IMR-90 (cell line): ENCODE measurements at regions not wholly inside any gene's neighbourhood (a gene's known extent, or its start where the extent isn't known, plus 50 kb on each side); places are given as distances from the start of the nearest gene placed in this dataset.

ENCODE experiments used
- ATAC-seq: fragments of 200-7000 bp; cut with Tn5 transposase; 2 replicates; pipeline ENCODE4 v1.9.1; 2020; ENCODE audit warnings: low read depth, mild to moderate bottlenecking, moderate library complexity
- BruUV-seq: library from RNA; stranded (reverse); fragments of 400-500 nt; replicated peaks from 2 replicates; lab custom pipeline; 2021; lab: Mats Ljungman, UMichigan
- CTCF ChIA-PET: fragments of 300-600 bp; formaldehyde crosslinking; extraction: SDS; loops from one replicate; lab custom pipeline; 2021; ENCODE audit warnings: antibody characterized with exemption; lab: Yijun Ruan, JAX
- POLR2A ChIA-PET: fragments of 300-600 bp; sonication (Branson Sonifier 250); formaldehyde crosslinking; loops from one replicate; lab custom pipeline; 2022; ENCODE audit warnings: antibody characterized with exemption; ENCODE audit not compliant: unreplicated experiment; lab: Charles Lee
- DNase-seq: peaks from one replicate; pipeline ENCODE4 v3.0.0; 2013
- H2AFZ ChIP-seq: replicated peaks from 2 replicates; pipeline ENCODE3; 2013; ENCODE audit warnings: low read length, mild to moderate bottlenecking; ENCODE audit not compliant: poor library complexity
- H2AK5ac ChIP-seq: 2 replicates; pipeline ENCODE4 v1.6.1; 2013; ENCODE audit warnings: low read depth, low read length, inconsistent platforms
- H2AK9ac ChIP-seq: replicated peaks from 2 replicates; pipeline ENCODE3; 2013; ENCODE audit warnings: mild to moderate bottlenecking, low read depth, low read length, moderate library complexity; ENCODE audit not compliant: poor library complexity
- H2BK120ac ChIP-seq: 2 replicates; pipeline ENCODE4 v1.6.1; 2013; ENCODE audit warnings: low read depth, low read length, inconsistent platforms
- H2BK15ac ChIP-seq: 3 replicates; pipeline ENCODE4 v1.6.1; 2013; ENCODE audit warnings: low read depth, low read length, inconsistent platforms
- H2BK20ac ChIP-seq: 2 replicates; pipeline ENCODE4 v1.6.1; 2013; ENCODE audit warnings: low read depth, mild to moderate bottlenecking, inconsistent platforms, low read length, moderate library complexity
- H2BK5ac ChIP-seq: 2 replicates; pipeline ENCODE4 v1.6.1; 2013; ENCODE audit warnings: mild to moderate bottlenecking, low read depth, low read length, inconsistent platforms; ENCODE audit not compliant: poor library complexity, severe bottlenecking
- H3K14ac ChIP-seq: replicated peaks from 2 replicates; pipeline ENCODE4 v1.6.1; 2013; ENCODE audit warnings: low read depth, low read length, inconsistent platforms
- H3K18ac ChIP-seq: 2 replicates; pipeline ENCODE4 v1.6.1; 2013; ENCODE audit warnings: low read depth, low read length, control low read depth
- H3K23ac ChIP-seq: 2 replicates; pipeline ENCODE4 v1.6.1; 2013; ENCODE audit warnings: low read depth, low read length, inconsistent platforms
- H3K27ac ChIP-seq: 2 replicates; pipeline ENCODE4 v1.5.1; 2013; ENCODE audit warnings: mild to moderate bottlenecking, control low read depth, low read length; ENCODE audit not compliant: insufficient read depth
- H3K27me3 ChIP-seq: 2 replicates; pipeline ENCODE4 v1.6.1; 2013; ENCODE audit warnings: low read length; ENCODE audit not compliant: control insufficient read depth, insufficient read depth
- H3K36me3 ChIP-seq: 2 replicates; pipeline ENCODE4 v1.6.1; 2013; ENCODE audit warnings: low read length, mixed read lengths; ENCODE audit not compliant: control insufficient read depth, insufficient read depth
- H3K4ac ChIP-seq: 2 replicates; pipeline ENCODE4 v1.6.1; 2013; ENCODE audit warnings: low read depth, low read length, inconsistent platforms
- H3K4me1 ChIP-seq: 2 replicates; pipeline ENCODE4 v1.6.1; 2013; ENCODE audit warnings: low read length, mixed read lengths; ENCODE audit not compliant: control insufficient read depth, insufficient read depth
- H3K4me2 ChIP-seq: 2 replicates; pipeline ENCODE4 v1.6.1; 2013; ENCODE audit warnings: low read depth, mild to moderate bottlenecking, control low read depth, low read length, moderate library complexity
- H3K4me3 ChIP-seq: 2 replicates; pipeline ENCODE4 v1.5.1; 2013; ENCODE audit warnings: low read depth, mild to moderate bottlenecking, control low read depth, low read length, moderate library complexity; ENCODE audit not compliant: insufficient read depth
- H3K56ac ChIP-seq: 2 replicates; pipeline ENCODE4 v1.6.1; 2013; ENCODE audit warnings: low read length, inconsistent platforms; ENCODE audit not compliant: insufficient read depth; ENCODE audit errors: extremely low read depth
- H3K79me1 ChIP-seq, 2 experiments: 2 replicates each; pipeline ENCODE4 v1.6.1; 2013; ENCODE audit warnings: low read length in 2 of 2, inconsistent platforms in 1 of 2, low read depth in 1 of 2
- H3K9ac ChIP-seq: 2 replicates; pipeline ENCODE4 v1.6.1; 2013; ENCODE audit warnings: low read depth, low read length, control low read depth
- H3K9me1 ChIP-seq: 2 replicates; pipeline ENCODE4 v1.6.1; 2013; ENCODE audit warnings: low read length, inconsistent platforms; ENCODE audit not compliant: insufficient read depth
- H3K9me3 ChIP-seq: 2 replicates; pipeline ENCODE4 v1.6.1; 2013; ENCODE audit warnings: low read length; ENCODE audit not compliant: control insufficient read depth, insufficient read depth
- H4K20me1 ChIP-seq: 2 replicates; pipeline ENCODE4 v1.6.1; 2013; ENCODE audit warnings: low read length, inconsistent platforms; ENCODE audit not compliant: insufficient read depth
- H4K5ac ChIP-seq: 2 replicates; pipeline ENCODE4 v1.6.1; 2013; ENCODE audit warnings: mild to moderate bottlenecking, low read depth, low read length, control low read depth
- H4K8ac ChIP-seq, 2 experiments: 2 replicates each; pipeline ENCODE4 v1.6.1; 2013; ENCODE audit warnings: low read depth in 2 of 2, low read length in 2 of 2, control low read depth in 1 of 2, inconsistent platforms in 1 of 2
- H4K91ac ChIP-seq: 2 replicates; pipeline ENCODE4 v1.6.1; 2013; ENCODE audit warnings: low read depth, low read length, inconsistent platforms; ENCODE audit not compliant: insufficient read depth
- BHLHE40 ChIP-seq: fragments of 150-350 bp; IDR thresholded peaks from 2 replicates; pipeline ENCODE4 v1.6.1; 2016; ENCODE audit warnings: mild to moderate bottlenecking, low read depth, low read length
- CEBPB ChIP-seq: IDR thresholded peaks from 2 replicates; pipeline ENCODE4 v1.6.1; 2012; ENCODE audit warnings: low read depth, low read length, improper control_type of control experiment
- CTCF ChIP-seq: conservative IDR thresholded peaks from 2 replicates; pipeline ENCODE4 v1.5.1; 2012; ENCODE audit warnings: mild to moderate bottlenecking, low read depth, low read length, improper control_type of control experiment
- FOS ChIP-seq: fragments of 150-350 bp; IDR thresholded peaks from 2 replicates; pipeline ENCODE4 v1.6.1; 2016; ENCODE audit warnings: low read depth, low read length
- MAFK ChIP-seq: IDR thresholded peaks from 2 replicates; pipeline ENCODE4 v1.6.1; 2012; ENCODE audit warnings: low read depth, low read length, improper control_type of control experiment
- MAZ ChIP-seq: IDR thresholded peaks from 2 replicates; pipeline ENCODE4 v1.6.1; 2012; ENCODE audit warnings: low read depth, mild to moderate bottlenecking, low read length, improper control_type of control experiment, moderate library complexity, borderline replicate concordance
- MXI1 ChIP-seq: IDR thresholded peaks from 2 replicates; pipeline ENCODE4 v1.6.1; 2012; ENCODE audit warnings: low read depth, mild to moderate bottlenecking, low read length, moderate library complexity, borderline replicate concordance
- POLR2A ChIP-seq: IDR thresholded peaks from 2 replicates; pipeline ENCODE4 v1.6.1; 2012; ENCODE audit warnings: mild to moderate bottlenecking, low read depth, low read length
- RAD21 ChIP-seq: IDR thresholded peaks from 2 replicates; pipeline ENCODE4 v1.6.1; 2012; ENCODE audit warnings: low read length, improper control_type of control experiment
- RFX5 ChIP-seq: IDR thresholded peaks from 2 replicates; pipeline ENCODE4 v1.8.0; 2012; ENCODE audit warnings: low read depth, mild to moderate bottlenecking, low read length, moderate library complexity
- SMC3 ChIP-seq: fragments of 150-350 bp; IDR thresholded peaks from 2 replicates; pipeline ENCODE4 v1.6.1; 2016; ENCODE audit warnings: low read depth, mild to moderate bottlenecking, antibody characterized with exemption, low read length, moderate library complexity
- WGBS, 2 experiments: methylation state at CpG; one replicate each; pipeline versions ENCODE4 v1.1.5 to v1.1.7; 2013; ENCODE audit warnings: missing lambda C conversion rate in 2 of 2; ENCODE audit not compliant: insufficient read length in 1 of 2; ENCODE audit errors: extremely low coverage in 2 of 2; 5-methylcytosine and 5-hydroxymethylcytosine counted together
- dilution Hi-C: fragments of 300-500 bp; cut with HindIII; formaldehyde crosslinking; loops from one replicate; pipeline ENCODE4 v1.14.3; 2018; ENCODE audit warnings: low sequenced_read_pairs; ENCODE audit not compliant: unreplicated experiment
- in situ Hi-C: fragments of 300-500 bp; cut with MboI; formaldehyde crosslinking; loops from 3 replicates; pipeline ENCODE4 v1.14.3; 2019; ENCODE audit warnings: low sequenced_read_pairs, inconsistent platforms, mixed read lengths
- intact Hi-C: fragments of 100-400 bp; cut with micrococcal nuclease; formaldehyde crosslinking; loops from 2 replicates; pipeline ENCODE4 v1.10.0; 2022

GRCh38 chr2:8442833-8443486 is 238.9 kb upstream of the ID2 start:
- H3K27me3 ChIP-seq: peaks cover 2% of the 10 kb centered on the region
- TF ChIP-seq SMC3 (no peak), POLR2A (no peak), FOS (no peak), MAFK (no peak), MXI1 (no peak), RFX5 (no peak), CEBPB (no peak), CTCF (no peak), BHLHE40 (no peak), MAZ (no peak), RAD21 (no peak)
- no peaks in the 10 kb centered on the region for H3K79me1 ChIP-seq
- no peak overlapping the region for H2AFZ ChIP-seq
- H3K14ac ChIP-seq: no peak overlapping the region
- ATAC-seq (no peak), DNase-seq (no peak)
- dilution Hi-C loops: no loop called here
- H2BK120ac ChIP-seq: no peak overlapping the region
- POLR2A ChIA-PET: no interaction called here
- H2BK5ac ChIP-seq: no peak overlapping the region
- H4K20me1 ChIP-seq: no peaks in the 10 kb centered on the region
- H4K5ac ChIP-seq: no peak overlapping the region
- H4K8ac ChIP-seq: no peak overlapping the region
- no peak overlapping the region for H2AK9ac ChIP-seq
- no TSS peak for BruUV-seq
- H3K36me3 ChIP-seq: no peaks in the 10 kb centered on the region
- no peak overlapping the region for H2BK15ac ChIP-seq
- no peak overlapping the region for H3K56ac ChIP-seq
- no peak overlapping the region for H3K18ac ChIP-seq
- no peak overlapping the region for H3K4me3 ChIP-seq
- no peak overlapping the region for H3K27ac ChIP-seq
- H3K4me2 ChIP-seq: no peak overlapping the region
- no peak overlapping the region for H3K4ac ChIP-seq
- no peak overlapping the region for H4K91ac ChIP-seq
- no peak overlapping the region for H2BK20ac ChIP-seq
- in situ Hi-C loops: no loop called here
- intact Hi-C loops: no loop called here
- no peak overlapping the region for H3K9ac ChIP-seq
- WGBS, 2 experiments: no CpG with 5 or more reads among the region's 4 CpGs
- no peaks in the 10 kb centered on the region for H3K9me1 ChIP-seq
- no peak overlapping the region for H2AK5ac ChIP-seq
- H3K9me3 ChIP-seq: no peaks in the 10 kb centered on the region
- CTCF ChIA-PET: no interaction called here
- peaks cover 4% of the 10 kb centered on the region for H3K4me1 ChIP-seq
- no peak overlapping the region for H3K23ac ChIP-seq
